Neuronal stem cell (in vitro differentiated cells): ENCODE measurements at regions not wholly inside any gene's neighbourhood (a gene's known extent, or its start where the extent isn't known, plus 50 kb on each side); places are given as distances from the start of the nearest gene placed in this dataset.

Experiments used
- DNase-seq: peaks from one replicate; pipeline ENCODE4 v3.0.0-alpha.2; 2013; ENCODE audit warnings: low spot score
- H2AFZ ChIP-seq: one replicate; pipeline ENCODE4 v1.6.1; 2013; ENCODE audit warnings: mild to moderate bottlenecking, low read length, inconsistent platforms
- H2AK5ac ChIP-seq: 2 replicates; pipeline ENCODE4 v1.6.1; 2013; ENCODE audit warnings: low read depth, mild to moderate bottlenecking, inconsistent platforms, low read length, moderate library complexity, mixed read lengths
- H2BK120ac ChIP-seq: 2 replicates; pipeline ENCODE4 v1.6.1; 2013; ENCODE audit warnings: low read depth, mild to moderate bottlenecking, inconsistent platforms, low read length, moderate library complexity, mixed read lengths
- H2BK12ac ChIP-seq: one replicate; pipeline ENCODE4 v1.6.1; 2013; ENCODE audit warnings: low read length, inconsistent platforms
- H2BK15ac ChIP-seq: 2 replicates; pipeline ENCODE4 v1.6.1; 2013; ENCODE audit warnings: mild to moderate bottlenecking, low read length, inconsistent platforms, mixed read lengths
- H2BK5ac ChIP-seq: one replicate; pipeline ENCODE4 v1.6.1; 2013; ENCODE audit warnings: inconsistent platforms, mild to moderate bottlenecking, low read length, moderate library complexity
- H3K14ac ChIP-seq: one replicate; pipeline ENCODE4 v1.6.1; 2013; ENCODE audit warnings: low read length, inconsistent platforms
- H3K18ac ChIP-seq: 2 replicates; pipeline ENCODE4 v1.6.1; 2013; ENCODE audit warnings: low read length, inconsistent platforms
- H3K23ac ChIP-seq: 2 replicates; pipeline ENCODE4 v1.6.1; 2013; ENCODE audit warnings: low read depth, mild to moderate bottlenecking, mixed read lengths, low read length, inconsistent platforms; ENCODE audit not compliant: poor library complexity
- H3K27ac ChIP-seq: replicated peaks from 3 replicates; pipeline ENCODE4 v1.5.1; 2013; ENCODE audit warnings: low read length, inconsistent platforms
- H3K27me3 ChIP-seq, 3 experiments: 2 replicates each; pipeline ENCODE4 v1.6.1; 2013; ENCODE audit warnings: low read length in 3 of 3, mild to moderate bottlenecking in 2 of 3, inconsistent platforms in 1 of 3, low read depth in 1 of 3, mixed read lengths in 1 of 3, moderate library complexity in 1 of 3; ENCODE audit not compliant: control insufficient read depth in 3 of 3, insufficient read depth in 3 of 3
- H3K36me3 ChIP-seq, 2 donors: replicated peaks in 1 of 2; 2 replicates each; pipeline ENCODE4 v1.6.1; 2013; ENCODE audit warnings: low read length in 2 of 2; ENCODE audit not compliant: control insufficient read depth in 2 of 2, insufficient read depth in 2 of 2
- H3K4ac ChIP-seq: 2 replicates; pipeline ENCODE4 v1.6.1; 2013; ENCODE audit warnings: inconsistent platforms, mild to moderate bottlenecking, low read length, moderate library complexity
- H3K4me1 ChIP-seq, 2 donors: 1 replicate in 1 of 2; 2 replicates in 1 of 2; pipeline ENCODE4 v1.6.1; 2013; ENCODE audit warnings: low read length in 2 of 2, low read depth in 1 of 2; ENCODE audit not compliant: control insufficient read depth in 2 of 2, insufficient read depth in 1 of 2
- H3K4me2 ChIP-seq: one replicate; pipeline ENCODE4 v1.6.1; 2013; ENCODE audit warnings: mild to moderate bottlenecking, low read length, inconsistent platforms; ENCODE audit not compliant: insufficient read depth, poor library complexity, severe bottlenecking
- H3K4me3 ChIP-seq, 2 donors: 2 replicates each; pipeline ENCODE4 v1.5.1; 2013; ENCODE audit warnings: low read length in 2 of 2, mild to moderate bottlenecking in 2 of 2, inconsistent platforms in 1 of 2, moderate library complexity in 1 of 2
- H3K79me1 ChIP-seq: one replicate; pipeline ENCODE4 v1.6.1; 2013; ENCODE audit warnings: low read depth, mild to moderate bottlenecking, inconsistent platforms, low read length, moderate library complexity
- H3K9ac ChIP-seq: one replicate; pipeline ENCODE4 v1.6.1; 2013; ENCODE audit warnings: mild to moderate bottlenecking, low read depth, low read length, inconsistent platforms; ENCODE audit not compliant: poor library complexity
- H3K9me3 ChIP-seq, 2 donors: replicated peaks in 1 of 2; 2 replicates each; pipeline versions ENCODE3 to v1.6.1; 2013; ENCODE audit warnings: low read length in 2 of 2, mild to moderate bottlenecking in 2 of 2, inconsistent platforms in 1 of 2, low read depth in 1 of 2, mixed read lengths in 1 of 2, moderate library complexity in 1 of 2; ENCODE audit not compliant: control insufficient read depth in 2 of 2, insufficient read depth in 1 of 2
- H4K8ac ChIP-seq: one replicate; pipeline ENCODE4 v1.6.1; 2013; ENCODE audit warnings: low read depth, mild to moderate bottlenecking, inconsistent platforms, low read length, moderate library complexity
- H4K91ac ChIP-seq: one replicate; pipeline ENCODE4 v1.6.1; 2013; ENCODE audit warnings: low read length, low read depth, mild to moderate bottlenecking, inconsistent platforms; ENCODE audit not compliant: poor library complexity
- whole genome bisulfite sequencing, 2 donors: extraction: QIAGEN DNeasy Blood & Tissue Kit; methylation state at CpG; one replicate each; pipeline ENCODE4 v1.1.7; 2013; ENCODE audit warnings: missing lambda C conversion rate in 2 of 2, mixed read lengths in 1 of 2; ENCODE audit not compliant: insufficient read length in 2 of 2, insufficient replicate concordance in 1 of 2; ENCODE audit errors: extremely low coverage in 2 of 2; 5-methylcytosine and 5-hydroxymethylcytosine counted together

GRCh38 chr9:78745331-78745730 is 448.4 kb downstream of the PSAT1 start:
- no peak overlapping the region for H3K27ac ChIP-seq
- H3K14ac ChIP-seq = no peak overlapping the region
- no peak overlapping the region for H4K91ac ChIP-seq
- H3K9me3 ChIP-seq = no peaks in the 10 kb centered on the region
- no peak overlapping the region for H2AK5ac ChIP-seq
- H2BK15ac ChIP-seq = no peak overlapping the region
- no peak overlapping the region for H2AFZ ChIP-seq
- no peak overlapping the region for H4K8ac ChIP-seq
- no peak overlapping the region for H3K18ac ChIP-seq
- no peak overlapping the region for H3K23ac ChIP-seq
- DNase-seq = no peak
- no peak overlapping the region for H2BK5ac ChIP-seq
- no peak overlapping the region for H3K4me3 ChIP-seq
- H3K4ac ChIP-seq = no peak overlapping the region
- WGBS, 2 donors = no CpG with 5 or more reads among the region's 5 CpGs
- no peaks in the 10 kb centered on the region for H3K79me1 ChIP-seq
- H3K27me3 ChIP-seq = no peaks in the 10 kb centered on the region
- no peaks in the 10 kb centered on the region for H3K4me1 ChIP-seq
- H3K9ac ChIP-seq = no peak overlapping the region
- no peaks in the 10 kb centered on the region for H3K36me3 ChIP-seq
- no peak overlapping the region for H2BK120ac ChIP-seq
- H3K4me2 ChIP-seq = no peak overlapping the region
- no peak overlapping the region for H2BK12ac ChIP-seq

GRCh38 chr9:78746010-78746409 is 449.1 kb downstream of the PSAT1 start:
- no peak overlapping the region for H2BK120ac ChIP-seq

GRCh38 chr9:78753039-78753438 is 456.1 kb downstream of the PSAT1 start:
- DNase-seq = no peak
- Histone ChIP-seq H2BK120ac (no peak overlapping the region), H3K4ac (no peak overlapping the region), H3K23ac (no peak overlapping the region), H3K9ac (no peak overlapping the region), H3K4me1 (no peaks in the 10 kb centered on the region), H2BK12ac (no peak overlapping the region), H2AK5ac (no peak overlapping the region), H3K27ac (no peak overlapping the region), H3K4me3 (no peak overlapping the region), H3K27me3 (no peaks in the 10 kb centered on the region), H3K4me2 (no peak overlapping the region), H4K8ac (no peak overlapping the region), H3K79me1 (no peaks in the 10 kb centered on the region), H3K14ac (no peak overlapping the region), H3K9me3 (no peaks in the 10 kb centered on the region), H4K91ac (no peak overlapping the region), H3K18ac (no peak overlapping the region), H3K36me3 (no peaks in the 10 kb centered on the region), H2BK15ac (no peak overlapping the region), H2BK5ac (no peak overlapping the region), H2AFZ (no peak overlapping the region)

More at GRCh38 chr9:78746010-78746409, 449.1 kb downstream of the PSAT1 start:
- H3K79me1 ChIP-seq = no peaks in the 10 kb centered on the region
- H2AK5ac ChIP-seq = no peak overlapping the region
- H3K27ac ChIP-seq = no peak overlapping the region
- H4K8ac ChIP-seq = no peak overlapping the region
- H3K23ac ChIP-seq = no peak overlapping the region
- H3K14ac ChIP-seq = no peak overlapping the region
- H3K4ac ChIP-seq = no peak overlapping the region
- no peak overlapping the region for H3K4me3 ChIP-seq
- no peaks in the 10 kb centered on the region for H3K36me3 ChIP-seq
- no peak overlapping the region for H2AFZ ChIP-seq
- no peak overlapping the region for H3K9ac ChIP-seq
- DNase-seq = no peak
- H3K18ac ChIP-seq = no peak overlapping the region
- no peaks in the 10 kb centered on the region for H3K4me1 ChIP-seq
- no peak overlapping the region for H2BK5ac ChIP-seq
- no CpG with 5 or more reads among the region's 3 CpGs for WGBS, 2 donors
- H4K91ac ChIP-seq = no peak overlapping the region
- no peak overlapping the region for H3K4me2 ChIP-seq
- H2BK12ac ChIP-seq = no peak overlapping the region
- H3K9me3 ChIP-seq = no peaks in the 10 kb centered on the region
- no peaks in the 10 kb centered on the region for H3K27me3 ChIP-seq
- no peak overlapping the region for H2BK15ac ChIP-seq

DNA sequence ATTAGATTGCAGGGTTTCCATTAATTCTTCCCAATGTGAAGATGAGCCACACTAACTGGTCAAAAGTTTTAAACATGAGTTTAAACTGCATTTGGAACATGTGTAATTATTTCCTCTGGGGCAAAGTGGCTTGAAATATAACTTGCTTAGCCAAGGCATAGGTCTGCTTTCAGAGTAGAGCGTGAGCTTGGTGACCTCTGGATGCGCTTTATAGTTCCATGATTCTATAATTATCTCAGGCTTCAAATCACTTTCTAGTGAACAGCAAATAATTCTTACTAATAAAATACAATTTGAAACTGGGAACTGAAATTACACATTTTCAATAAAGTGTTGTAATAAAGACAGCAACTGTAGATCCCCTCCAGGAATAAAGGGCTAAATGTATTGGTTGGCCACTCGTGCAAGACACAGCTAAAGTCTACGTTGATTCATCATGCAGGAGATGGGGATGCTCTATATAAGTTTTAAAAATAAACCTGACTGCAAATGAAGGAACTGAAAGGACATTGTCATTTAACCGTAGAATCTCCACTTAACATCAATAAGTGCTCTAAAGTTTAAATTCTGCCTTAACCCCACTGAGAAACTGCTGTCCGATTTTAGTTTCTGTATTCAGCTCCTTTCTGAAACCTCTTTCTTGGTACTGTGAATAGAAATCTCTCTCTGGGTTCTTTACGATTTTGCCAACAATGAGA is 460.0 kb downstream of the PSAT1 start:
- H3K79me1 ChIP-seq = no peaks in the 10 kb centered on the region
- H3K9me3 ChIP-seq = no peaks in the 10 kb centered on the region
- H2BK120ac ChIP-seq = no peak overlapping the region
- H3K36me3 ChIP-seq = no peaks in the 10 kb centered on the region
- no peak overlapping the region for H4K91ac ChIP-seq
- H4K8ac ChIP-seq = no peak overlapping the region
- H3K9ac ChIP-seq = no peak overlapping the region
- no peaks in the 10 kb centered on the region for H3K27me3 ChIP-seq
- H3K23ac ChIP-seq = no peak overlapping the region
- no peak overlapping the region for H3K27ac ChIP-seq
- no peak overlapping the region for H2AFZ ChIP-seq
- no peak overlapping the region for H2AK5ac ChIP-seq
- no peak overlapping the region for H2BK15ac ChIP-seq
- H2BK12ac ChIP-seq = no peak overlapping the region
- no CpG with 5 or more reads among the region's 7 CpGs for WGBS, 2 donors
- H3K4ac ChIP-seq = no peak overlapping the region
- H3K18ac ChIP-seq = no peak overlapping the region
- H2BK5ac ChIP-seq = no peak overlapping the region
- H3K4me1 ChIP-seq = no peaks in the 10 kb centered on the region
- H3K4me3 ChIP-seq = no peak overlapping the region
- DNase-seq = no peak
- H3K14ac ChIP-seq = no peak overlapping the region
- no peak overlapping the region for H3K4me2 ChIP-seq
